Kidney (tissue), 13 donors: ENCODE measurements at regions not wholly inside any gene's neighbourhood (a gene's known extent, or its start where the extent isn't known, plus 50 kb on each side); places are given as distances from the start of the nearest gene placed in this dataset.

ENCODE experiments used
- DNase-seq, 5 donors: peaks; one replicate each; pipeline ENCODE4 v3.0.0-alpha.2; 2013 to 2020
- FAIRE-seq: peaks from 2 replicates; lab custom pipeline; 2012; peaks lifted over from hg19 to GRCh38; lab: Jason Lieb, UNC
- H3K27ac ChIP-seq, 2 donors: one replicate each; pipeline ENCODE4 v1.7.0; 2013; ENCODE audit warnings: low read depth in 2 of 2, low read length in 2 of 2, inconsistent platforms in 1 of 2
- H3K27me3 ChIP-seq: one replicate; pipeline ENCODE4 v1.7.1; 2013; ENCODE audit warnings: low read length, inconsistent platforms; ENCODE audit not compliant: control insufficient read depth, insufficient read depth
- H3K36me3 ChIP-seq, 3 donors: one replicate each; pipeline versions ENCODE4 v1.7.0 to v1.7.1; 2013; ENCODE audit warnings: low read length in 3 of 3, control low read depth in 1 of 3, inconsistent platforms in 1 of 3; ENCODE audit not compliant: insufficient read depth in 3 of 3, control insufficient read depth in 2 of 3
- H3K4me1 ChIP-seq, 3 donors: one replicate each; pipeline versions ENCODE4 v1.7.0 to v1.7.1; 2013; ENCODE audit warnings: low read length in 3 of 3, inconsistent platforms in 1 of 3, low read depth in 1 of 3; ENCODE audit not compliant: control insufficient read depth in 2 of 3, insufficient read depth in 2 of 3
- H3K4me3 ChIP-seq, 3 donors: one replicate each; pipeline versions ENCODE4 v1.7.0 to v1.8.1; 2013; ENCODE audit warnings: low read length in 3 of 3, control low read depth in 1 of 3, inconsistent platforms in 1 of 3
- H3K9ac ChIP-seq, 3 donors: one replicate each; pipeline versions ENCODE4 v1.7.0 to v1.7.1; 2013; ENCODE audit warnings: low read length in 3 of 3, control low read depth in 1 of 3, inconsistent platforms in 1 of 3
- H3K9me3 ChIP-seq, 3 donors: one replicate each; pipeline versions ENCODE4 v1.7.0 to v1.7.1; 2013; ENCODE audit warnings: low read length in 3 of 3, control low read depth in 1 of 3, inconsistent platforms in 1 of 3; ENCODE audit not compliant: control insufficient read depth in 2 of 3, insufficient read depth in 1 of 3
- intact Hi-C: fragments of 100-400 bp; cut with DNase I; formaldehyde crosslinking; loops from one replicate; pipeline ENCODE4 v1.11.1; 2022
- TF ChIP-seq, protein P1 (sequence below): IDR thresholded peaks from 3 replicates; pipeline ENCODE4 v1.5.1; 2012; ENCODE audit warnings: mild to moderate bottlenecking, moderate library complexity, borderline replicate concordance; ENCODE audit not compliant: insufficient read depth; ENCODE audit errors: extremely low read depth
- donor health status: control.
- donor health status: control.
- donor health status: control.
- donor health status: control.
- donor health status: control.
- donor health status: DM: yes; HTN: yes; CAD: no.
- donor health status: Normal renal cell carcinoma (clear cell type).

DNA sequence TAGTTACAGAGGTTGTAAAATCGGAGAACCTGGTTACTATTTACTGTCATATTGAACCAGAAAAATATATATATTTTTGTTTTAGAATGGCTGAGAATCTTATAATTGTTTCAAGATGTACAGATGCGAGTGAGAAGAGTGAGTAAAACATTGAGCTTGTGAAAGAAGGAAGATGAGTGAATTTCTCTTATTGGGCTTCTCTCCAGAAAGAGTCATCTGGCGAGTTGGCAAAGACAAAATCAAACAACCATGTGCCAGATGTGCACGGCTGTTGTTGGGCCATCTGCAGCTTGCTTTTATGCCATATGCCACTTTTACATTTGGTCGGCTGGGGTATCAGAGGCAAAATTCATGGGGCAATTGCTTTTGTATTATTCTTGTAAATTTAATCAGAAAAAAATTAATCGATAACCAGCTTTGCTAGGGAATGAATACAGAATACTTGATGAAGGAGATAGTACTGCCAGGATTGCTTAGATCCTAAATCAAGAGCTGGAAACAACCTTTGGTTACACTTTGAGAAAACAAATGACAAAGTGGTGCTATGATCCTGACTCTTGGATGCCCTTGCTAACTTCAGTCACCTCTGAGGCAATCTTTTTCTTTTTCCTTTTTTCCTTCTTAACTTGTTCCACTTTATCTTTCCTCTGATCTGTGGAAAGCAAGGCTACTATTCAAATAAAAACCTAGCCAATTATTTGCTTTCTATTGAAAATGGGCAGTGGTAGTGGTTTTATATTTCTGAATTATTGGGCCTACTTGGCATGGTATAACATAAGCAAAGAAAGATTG is 97.1 kb upstream of the GRIK2 start:
- Histone ChIP-seq H3K36me3 (no peaks in the 10 kb centered on the region), H3K9me3 (no peaks in the 10 kb centered on the region), H3K4me1 (no peaks in the 10 kb centered on the region), H3K27me3 (no peaks in the 10 kb centered on the region), H3K9ac (no peak overlapping the region), H3K27ac (no peak overlapping the region), H3K4me3 (no peak overlapping the region)
- DNase-seq (no peak), FAIRE-seq (no peak)
- TF ChIP-seq, protein P1, sequence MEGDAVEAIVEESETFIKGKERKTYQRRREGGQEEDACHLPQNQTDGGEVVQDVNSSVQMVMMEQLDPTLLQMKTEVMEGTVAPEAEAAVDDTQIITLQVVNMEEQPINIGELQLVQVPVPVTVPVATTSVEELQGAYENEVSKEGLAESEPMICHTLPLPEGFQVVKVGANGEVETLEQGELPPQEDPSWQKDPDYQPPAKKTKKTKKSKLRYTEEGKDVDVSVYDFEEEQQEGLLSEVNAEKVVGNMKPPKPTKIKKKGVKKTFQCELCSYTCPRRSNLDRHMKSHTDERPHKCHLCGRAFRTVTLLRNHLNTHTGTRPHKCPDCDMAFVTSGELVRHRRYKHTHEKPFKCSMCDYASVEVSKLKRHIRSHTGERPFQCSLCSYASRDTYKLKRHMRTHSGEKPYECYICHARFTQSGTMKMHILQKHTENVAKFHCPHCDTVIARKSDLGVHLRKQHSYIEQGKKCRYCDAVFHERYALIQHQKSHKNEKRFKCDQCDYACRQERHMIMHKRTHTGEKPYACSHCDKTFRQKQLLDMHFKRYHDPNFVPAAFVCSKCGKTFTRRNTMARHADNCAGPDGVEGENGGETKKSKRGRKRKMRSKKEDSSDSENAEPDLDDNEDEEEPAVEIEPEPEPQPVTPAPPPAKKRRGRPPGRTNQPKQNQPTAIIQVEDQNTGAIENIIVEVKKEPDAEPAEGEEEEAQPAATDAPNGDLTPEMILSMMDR: no peak
- intact Hi-C loops: no loop called here

DNA sequence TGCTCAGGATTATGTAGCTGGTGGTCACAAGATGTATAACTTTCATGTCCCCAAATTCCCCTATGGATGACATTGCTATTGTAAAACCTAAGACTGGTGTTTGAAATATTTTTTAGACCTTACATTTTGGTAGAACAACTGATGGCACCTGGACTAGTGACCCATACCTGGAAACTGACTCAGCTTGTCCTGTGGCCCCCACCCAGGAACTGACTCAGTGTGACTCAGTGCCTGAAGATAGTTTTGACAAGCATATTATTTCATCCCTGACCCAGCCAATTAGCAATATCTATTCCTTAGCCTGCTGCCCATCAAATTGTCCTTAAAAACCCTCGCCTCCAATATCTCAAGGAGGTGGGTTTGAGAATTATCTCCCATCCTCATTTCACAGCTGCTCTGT is 90.9 kb upstream of the GRIK2 start:
- FAIRE-seq (no peak), DNase-seq (no peak)
- H3K9me3 ChIP-seq: no peaks in the 10 kb centered on the region
- no peaks in the 10 kb centered on the region for H3K27me3 ChIP-seq
- no peaks in the 10 kb centered on the region for H3K4me1 ChIP-seq
- no peak overlapping the region for H3K27ac ChIP-seq
- H3K9ac ChIP-seq: no peak overlapping the region
- intact Hi-C loops: no loop called here
- H3K36me3 ChIP-seq: no peaks in the 10 kb centered on the region
- TF ChIP-seq, protein P1: no peak
- no peak overlapping the region for H3K4me3 ChIP-seq

DNA sequence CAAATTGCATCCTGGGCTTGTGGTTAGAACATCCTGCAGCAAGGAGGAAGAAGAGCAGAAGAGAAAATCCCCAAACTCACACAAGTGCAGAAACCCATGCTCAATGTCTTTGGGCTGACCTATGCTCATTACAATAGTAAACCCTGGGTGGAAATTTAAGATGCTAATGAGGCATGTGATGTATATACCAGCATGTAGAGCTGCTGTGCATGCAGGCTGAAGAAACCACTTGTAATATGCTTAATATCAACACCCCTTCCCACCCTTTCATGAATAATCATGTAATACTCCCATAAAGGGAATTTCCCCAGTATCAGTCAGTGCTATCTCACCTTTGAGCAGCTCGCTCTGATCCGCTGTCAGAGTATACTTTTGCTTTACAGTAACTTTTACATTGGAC is 90.0 kb upstream of the GRIK2 start:
- no peak overlapping the region for H3K4me3 ChIP-seq
- H3K27me3 ChIP-seq: no peaks in the 10 kb centered on the region
- intact Hi-C loops: no loop called here
- no peak overlapping the region for H3K27ac ChIP-seq
- DNase-seq (no peak), FAIRE-seq (no peak)
- TF ChIP-seq, protein P1: no peak
- H3K4me1 ChIP-seq: no peaks in the 10 kb centered on the region
- H3K9me3 ChIP-seq: no peaks in the 10 kb centered on the region
- no peak overlapping the region for H3K9ac ChIP-seq
- no peaks in the 10 kb centered on the region for H3K36me3 ChIP-seq

DNA sequence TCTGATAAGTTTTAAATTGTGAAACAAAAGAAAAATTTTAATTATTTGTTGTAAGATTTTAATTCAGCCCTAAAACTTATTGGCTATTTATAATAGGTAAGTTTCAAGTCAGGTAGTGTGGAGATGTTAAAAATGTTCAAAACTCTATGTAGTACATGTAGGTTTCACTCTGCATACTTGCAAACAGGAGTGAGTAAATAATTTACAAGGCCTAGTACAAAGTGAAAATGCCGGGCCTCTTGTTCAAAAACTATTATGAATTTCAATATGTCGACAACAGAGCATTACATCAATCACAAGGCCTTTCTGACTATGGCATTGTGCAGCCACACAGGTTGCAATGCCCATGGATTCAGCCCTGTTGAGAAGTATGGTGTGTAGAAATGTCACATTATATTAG is 80.9 kb upstream of the GRIK2 start:
- TF ChIP-seq, protein P1: no peak
- no peaks in the 10 kb centered on the region for H3K36me3 ChIP-seq
- no peaks in the 10 kb centered on the region for H3K9me3 ChIP-seq
- no peak overlapping the region for H3K27ac ChIP-seq
- no peak overlapping the region for H3K4me3 ChIP-seq
- intact Hi-C loops: no loop called here
- no peak overlapping the region for H3K9ac ChIP-seq
- no peaks in the 10 kb centered on the region for H3K27me3 ChIP-seq
- no peaks in the 10 kb centered on the region for H3K4me1 ChIP-seq
- no peak for FAIRE-seq
- no peak for DNase-seq
